ENCODE measurements at regions not wholly inside any gene's neighbourhood (a gene's known extent, or its start where the extent isn't known, plus 50 kb on each side); places are given as distances from the start of the nearest gene placed in this dataset.

GRCh38 chr4:81555489-81555888, 83.8 kb upstream of the RASGEF1B start:
- dilution Hi-C loops (cut with MboI; ENCODE audit: extremely low pct_ligation_motif_present, low sequenced_read_pairs), result no loop called here

DNA sequence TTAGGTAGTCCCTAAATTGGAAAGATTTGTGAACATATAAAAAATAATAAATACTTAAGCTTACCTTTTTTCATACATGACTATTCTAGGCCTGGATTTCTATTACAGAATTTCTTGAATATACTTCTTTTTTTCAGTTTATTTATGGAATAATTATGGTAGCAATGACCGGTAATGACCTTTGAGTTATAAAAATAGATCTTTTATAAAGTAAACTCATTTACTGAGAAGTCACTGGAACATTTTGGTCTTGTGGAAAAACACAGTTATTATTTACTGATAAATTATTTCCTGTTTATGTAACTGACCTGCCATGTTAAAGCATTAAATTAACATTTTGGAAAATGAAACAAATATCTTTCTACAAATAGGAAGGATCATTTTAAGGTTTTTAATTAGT, 80.4 kb upstream of the RASGEF1B start:
- no peaks in the 10 kb centered on the region for H3K27me3 ChIP-seq (ENCODE audit: control insufficient read depth, extremely low read depth, insufficient read depth, low read length)
- no peaks in the 10 kb centered on the region for H3K9me3 ChIP-seq (ENCODE audit: control insufficient read depth, low read depth, low read length)
- TF ChIP-seq EZH2 (IDR thresholded peaks at IDR 0.05; ENCODE audit: low read length), result no peak
- TF ChIP-seq, protein P1, sequence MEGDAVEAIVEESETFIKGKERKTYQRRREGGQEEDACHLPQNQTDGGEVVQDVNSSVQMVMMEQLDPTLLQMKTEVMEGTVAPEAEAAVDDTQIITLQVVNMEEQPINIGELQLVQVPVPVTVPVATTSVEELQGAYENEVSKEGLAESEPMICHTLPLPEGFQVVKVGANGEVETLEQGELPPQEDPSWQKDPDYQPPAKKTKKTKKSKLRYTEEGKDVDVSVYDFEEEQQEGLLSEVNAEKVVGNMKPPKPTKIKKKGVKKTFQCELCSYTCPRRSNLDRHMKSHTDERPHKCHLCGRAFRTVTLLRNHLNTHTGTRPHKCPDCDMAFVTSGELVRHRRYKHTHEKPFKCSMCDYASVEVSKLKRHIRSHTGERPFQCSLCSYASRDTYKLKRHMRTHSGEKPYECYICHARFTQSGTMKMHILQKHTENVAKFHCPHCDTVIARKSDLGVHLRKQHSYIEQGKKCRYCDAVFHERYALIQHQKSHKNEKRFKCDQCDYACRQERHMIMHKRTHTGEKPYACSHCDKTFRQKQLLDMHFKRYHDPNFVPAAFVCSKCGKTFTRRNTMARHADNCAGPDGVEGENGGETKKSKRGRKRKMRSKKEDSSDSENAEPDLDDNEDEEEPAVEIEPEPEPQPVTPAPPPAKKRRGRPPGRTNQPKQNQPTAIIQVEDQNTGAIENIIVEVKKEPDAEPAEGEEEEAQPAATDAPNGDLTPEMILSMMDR (optimal IDR thresholded peaks at IDR 0.05 in 1 of 3, IDR thresholded peaks at IDR 0.05 in 1 of 3, conservative IDR thresholded peaks at IDR 0.05 in 1 of 3; ENCODE audit: extremely low read depth in 1 of 3, insufficient read depth in 2 of 3, low read length in 3 of 3), result no peak
- DNase-seq (ENCODE audit: low read depth, low spot score) (no peak), FAIRE-seq (no peak)
- no peaks in the 10 kb centered on the region for H3K9me1 ChIP-seq (ENCODE audit: control insufficient read depth, extremely low read depth, insufficient read depth, low read length)
- H3K36me3 ChIP-seq (ENCODE audit: control insufficient read depth in 2 of 2, extremely low read depth in 1 of 2, insufficient read depth in 2 of 2, low read length in 2 of 2), result no peaks in the 10 kb centered on the region
- no peak overlapping the region for H3K4me2 ChIP-seq (ENCODE audit: control insufficient read depth, extremely low read depth, insufficient read depth, low read depth, low read length)
- H3K9ac ChIP-seq (ENCODE audit: control insufficient read depth, extremely low read depth, insufficient read depth, low read length), result no peak overlapping the region
- no peak overlapping the region for H2AFZ ChIP-seq (ENCODE audit: control insufficient read depth, low read length)
- dilution Hi-C loops (cut with MboI; ENCODE audit: extremely low pct_ligation_motif_present, low sequenced_read_pairs), result no loop called here
- H4K20me1 ChIP-seq (ENCODE audit: control insufficient read depth, extremely low read depth, insufficient read depth, low read length), result no peaks in the 10 kb centered on the region
- H3K79me2 ChIP-seq (ENCODE audit: control insufficient read depth, insufficient read depth, low read length), result no peaks in the 10 kb centered on the region
- no peaks in the 10 kb centered on the region for H3K4me1 ChIP-seq (ENCODE audit: control insufficient read depth, extremely low read depth, insufficient read depth, low read length)
- no peak overlapping the region for H3K27ac ChIP-seq (ENCODE audit: control insufficient read depth, insufficient read depth, low read length)
- no peak overlapping the region for H3K4me3 ChIP-seq (ENCODE audit: control insufficient read depth in 2 of 3, extremely low read depth in 1 of 3, insufficient read depth in 2 of 3, low read depth in 1 of 3, low read length in 3 of 3)

More at GRCh38 chr4:81555489-81555888, 83.8 kb upstream of the RASGEF1B start:
- Histone ChIP-seq H3K9me1 (ENCODE audit: control insufficient read depth, extremely low read depth, insufficient read depth, low read length) (no peaks in the 10 kb centered on the region), H3K9me3 (ENCODE audit: control insufficient read depth, low read depth, low read length) (no peaks in the 10 kb centered on the region), H4K20me1 (ENCODE audit: control insufficient read depth, extremely low read depth, insufficient read depth, low read length) (no peaks in the 10 kb centered on the region), H3K4me2 (ENCODE audit: control insufficient read depth, extremely low read depth, insufficient read depth, low read depth, low read length) (no peak overlapping the region), H3K79me2 (ENCODE audit: control insufficient read depth, insufficient read depth, low read length) (no peaks in the 10 kb centered on the region), H3K9ac (ENCODE audit: control insufficient read depth, extremely low read depth, insufficient read depth, low read length) (no peak overlapping the region), H3K27me3 (ENCODE audit: control insufficient read depth, extremely low read depth, insufficient read depth, low read length) (no peaks in the 10 kb centered on the region), H2AFZ (ENCODE audit: control insufficient read depth, low read length) (no peak overlapping the region), H3K36me3 (ENCODE audit: control insufficient read depth in 2 of 2, extremely low read depth in 1 of 2, insufficient read depth in 2 of 2, low read length in 2 of 2) (no peaks in the 10 kb centered on the region), H3K4me1 (ENCODE audit: control insufficient read depth, extremely low read depth, insufficient read depth, low read length) (no peaks in the 10 kb centered on the region), H3K27ac (ENCODE audit: control insufficient read depth, insufficient read depth, low read length) (no peak overlapping the region), H3K4me3 (ENCODE audit: control insufficient read depth in 2 of 3, extremely low read depth in 1 of 3, insufficient read depth in 2 of 3, low read depth in 1 of 3, low read length in 3 of 3) (no peak overlapping the region)
- FAIRE-seq (no peak), DNase-seq (ENCODE audit: low read depth, low spot score) (no peak)
- no peak for TF ChIP-seq EZH2 (IDR thresholded peaks at IDR 0.05; ENCODE audit: low read length)
- TF ChIP-seq, protein P1 (optimal IDR thresholded peaks at IDR 0.05 in 1 of 3, IDR thresholded peaks at IDR 0.05 in 1 of 3, conservative IDR thresholded peaks at IDR 0.05 in 1 of 3; ENCODE audit: extremely low read depth in 1 of 3, insufficient read depth in 2 of 3, low read length in 3 of 3), result no peak

Measured in keratinocyte (primary cell).